WTC11 (cell line): ENCODE measurements at regions not wholly inside any gene's neighbourhood (a gene's known extent, or its start where the extent isn't known, plus 50 kb on each side); places are given as distances from the start of the nearest gene placed in this dataset.

Experiments
- ATAC-seq: fragments of 200-7000 bp; cut with Tn5 transposase; 2 replicates; pipeline ENCODE4 v1.10.0; 2021; ENCODE audit warnings: mild to moderate bottlenecking, moderate library complexity
- CTCF ChIA-PET: fragments of 300-600 bp; sonication (Branson Sonifier 250); formaldehyde crosslinking; loops from one replicate; lab custom pipeline; 2021; ENCODE audit warnings: antibody characterized with exemption; lab: Charles Lee
- POLR2A ChIA-PET: fragments of 350-600 bp; sonication (Branson Sonifier 250); formaldehyde crosslinking; loops from one replicate; lab custom pipeline; 2021; ENCODE audit warnings: antibody characterized with exemption; lab: Charles Lee
- DNase-seq: peaks from one replicate; pipeline ENCODE4 v3.0.0; 2021; ENCODE audit warnings: low spot score
- H3K27ac Mint-ChIP-seq: 2 replicates; pipeline ENCODE4 v1.8.0; 2021; ENCODE audit warnings: mixed read lengths
- H3K27me3 Mint-ChIP-seq: 2 replicates; pipeline ENCODE4 v1.8.0; 2021; ENCODE audit warnings: low read depth, mild to moderate bottlenecking, moderate library complexity, mixed read lengths
- H3K36me3 Mint-ChIP-seq: 2 replicates; pipeline ENCODE4 v1.8.0; 2021; ENCODE audit warnings: mixed read lengths
- H3K4me1 Mint-ChIP-seq: 2 replicates; pipeline ENCODE4 v1.8.0; 2022; ENCODE audit warnings: mixed read lengths
- H3K4me3 Mint-ChIP-seq: 2 replicates; pipeline ENCODE4 v1.8.0; 2021; ENCODE audit warnings: mild to moderate bottlenecking, moderate library complexity, mixed read lengths
- H3K9me3 Mint-ChIP-seq: 2 replicates; pipeline ENCODE4 v1.8.0; 2021; ENCODE audit warnings: mixed read lengths
- CREM ChIP-seq: sonication (generic); formaldehyde crosslinking; IDR thresholded peaks from 2 replicates; pipeline ENCODE4 v1.8.1; 2022; ENCODE audit warnings: mild to moderate bottlenecking, missing genetic modification reagents, moderate library complexity
- ELF4 ChIP-seq: sonication (generic); formaldehyde crosslinking; IDR thresholded peaks from 2 replicates; pipeline ENCODE4 v1.8.1; 2022; ENCODE audit warnings: low read depth, mild to moderate bottlenecking, moderate library complexity, missing genetic modification reagents
- GRHL2 ChIP-seq: fragments of 250-450 bp; sonication (Bioruptor Pico); IDR thresholded peaks from 2 replicates; pipeline ENCODE4 v1.8.0; 2022; ENCODE audit warnings: mild to moderate bottlenecking, moderate library complexity; ENCODE audit not compliant: insufficient replicate concordance, severe bottlenecking
- KAT7 ChIP-seq: sonication (generic); formaldehyde crosslinking; IDR thresholded peaks from 2 replicates; pipeline ENCODE4 v1.8.1; 2023; ENCODE audit warnings: missing genetic modification reagents, mild to moderate bottlenecking, borderline replicate concordance
- MXD4 ChIP-seq: fragments of 250-450 bp; sonication (Bioruptor Pico); IDR thresholded peaks from 2 replicates; pipeline ENCODE4 v1.8.0; 2021; ENCODE audit warnings: mild to moderate bottlenecking, moderate library complexity, borderline replicate concordance
- OVOL2 ChIP-seq: fragments of 250-450 bp; sonication (Bioruptor Pico); IDR thresholded peaks from 2 replicates; pipeline ENCODE4 v1.9.0; 2021; ENCODE audit warnings: mild to moderate bottlenecking, borderline replicate concordance
- RORB ChIP-seq: fragments of 250-450 bp; sonication (Bioruptor Pico); IDR thresholded peaks from 2 replicates; pipeline ENCODE4 v1.9.0; 2021; ENCODE audit warnings: mild to moderate bottlenecking
- TEAD1 ChIP-seq: sonication (generic); formaldehyde crosslinking; IDR thresholded peaks from 2 replicates; pipeline ENCODE4 v1.8.0; 2022; ENCODE audit warnings: mild to moderate bottlenecking, missing genetic modification reagents
- ZNF416 ChIP-seq: fragments of 250-450 bp; sonication (Bioruptor Pico); IDR thresholded peaks from 2 replicates; pipeline ENCODE4 v1.9.0; 2021; ENCODE audit warnings: mild to moderate bottlenecking, inconsistent platforms
- TF ChIP-seq, protein P1 (sequence below): sonication (generic); formaldehyde crosslinking; IDR thresholded peaks from 2 replicates; pipeline ENCODE4 v1.8.0; 2022; ENCODE audit warnings: mild to moderate bottlenecking, missing genetic modification reagents
- TF ChIP-seq, protein P2 (sequence below): fragments of 250-450 bp; sonication (Bioruptor Pico); IDR thresholded peaks from 2 replicates; pipeline ENCODE4 v1.8.0; 2021; ENCODE audit warnings: mild to moderate bottlenecking
- TF ChIP-seq, protein P3 (sequence below): sonication (generic); formaldehyde crosslinking; IDR thresholded peaks from 2 replicates; pipeline ENCODE4 v1.8.1; 2023; ENCODE audit warnings: mild to moderate bottlenecking, missing genetic modification reagents
- TF ChIP-seq, protein P4 (sequence below): fragments of 250-450 bp; sonication (Bioruptor Pico); IDR thresholded peaks from 2 replicates; pipeline ENCODE4 v1.9.0; 2021; ENCODE audit warnings: mild to moderate bottlenecking
- TF ChIP-seq, protein P5 (sequence below): fragments of 250-450 bp; sonication (Bioruptor Pico); IDR thresholded peaks from 2 replicates; pipeline ENCODE4 v1.9.0; 2021; ENCODE audit warnings: mild to moderate bottlenecking
- TF ChIP-seq, protein P6 (sequence below): sonication (generic); formaldehyde crosslinking; IDR thresholded peaks from 2 replicates; pipeline ENCODE4 v1.8.0; 2023; ENCODE audit warnings: missing genetic modification reagents, mild to moderate bottlenecking, borderline replicate concordance
- TF ChIP-seq, protein P7 (sequence below): sonication (generic); formaldehyde crosslinking; IDR thresholded peaks from 2 replicates; pipeline ENCODE4 v1.8.1; 2023; ENCODE audit warnings: mild to moderate bottlenecking, missing genetic modification reagents, borderline replicate concordance

DNA sequence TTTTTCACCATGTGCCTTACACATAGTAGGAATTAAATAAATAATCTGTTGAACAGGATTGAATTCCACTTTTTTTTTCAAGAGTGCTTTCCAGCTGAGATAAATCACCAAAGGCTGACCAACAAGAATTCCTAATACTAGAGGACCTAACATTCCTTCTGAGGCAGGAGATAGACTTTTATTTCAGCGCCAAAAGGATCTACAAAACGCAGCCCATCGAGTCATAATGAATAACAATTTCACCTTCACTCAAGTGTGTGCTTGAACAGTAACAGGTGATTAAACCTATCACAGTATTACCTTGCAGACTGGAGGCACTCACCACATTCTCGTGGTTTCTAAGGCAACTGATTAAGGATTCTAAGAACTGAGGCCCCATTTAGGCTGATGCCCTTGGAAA, 224.3 kb upstream of the ATP2B1 start (continued):
- TF ChIP-seq, protein P1, sequence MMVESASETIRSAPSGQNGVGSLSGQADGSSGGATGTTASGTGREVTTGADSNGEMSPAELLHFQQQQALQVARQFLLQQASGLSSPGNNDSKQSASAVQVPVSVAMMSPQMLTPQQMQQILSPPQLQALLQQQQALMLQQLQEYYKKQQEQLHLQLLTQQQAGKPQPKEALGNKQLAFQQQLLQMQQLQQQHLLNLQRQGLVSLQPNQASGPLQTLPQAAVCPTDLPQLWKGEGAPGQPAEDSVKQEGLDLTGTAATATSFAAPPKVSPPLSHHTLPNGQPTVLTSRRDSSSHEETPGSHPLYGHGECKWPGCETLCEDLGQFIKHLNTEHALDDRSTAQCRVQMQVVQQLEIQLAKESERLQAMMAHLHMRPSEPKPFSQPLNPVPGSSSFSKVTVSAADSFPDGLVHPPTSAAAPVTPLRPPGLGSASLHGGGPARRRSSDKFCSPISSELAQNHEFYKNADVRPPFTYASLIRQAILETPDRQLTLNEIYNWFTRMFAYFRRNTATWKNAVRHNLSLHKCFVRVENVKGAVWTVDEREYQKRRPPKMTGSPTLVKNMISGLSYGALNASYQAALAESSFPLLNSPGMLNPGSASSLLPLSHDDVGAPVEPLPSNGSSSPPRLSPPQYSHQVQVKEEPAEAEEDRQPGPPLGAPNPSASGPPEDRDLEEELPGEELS: no peak
- TF ChIP-seq KAT7 (CRISPR knock-in tag) (no peak), RORB (CRISPR knock-in tag) (no peak), GRHL2 (CRISPR knock-in tag) (no peak), MXD4 (CRISPR knock-in tag) (no peak)
- TF ChIP-seq, protein P2, sequence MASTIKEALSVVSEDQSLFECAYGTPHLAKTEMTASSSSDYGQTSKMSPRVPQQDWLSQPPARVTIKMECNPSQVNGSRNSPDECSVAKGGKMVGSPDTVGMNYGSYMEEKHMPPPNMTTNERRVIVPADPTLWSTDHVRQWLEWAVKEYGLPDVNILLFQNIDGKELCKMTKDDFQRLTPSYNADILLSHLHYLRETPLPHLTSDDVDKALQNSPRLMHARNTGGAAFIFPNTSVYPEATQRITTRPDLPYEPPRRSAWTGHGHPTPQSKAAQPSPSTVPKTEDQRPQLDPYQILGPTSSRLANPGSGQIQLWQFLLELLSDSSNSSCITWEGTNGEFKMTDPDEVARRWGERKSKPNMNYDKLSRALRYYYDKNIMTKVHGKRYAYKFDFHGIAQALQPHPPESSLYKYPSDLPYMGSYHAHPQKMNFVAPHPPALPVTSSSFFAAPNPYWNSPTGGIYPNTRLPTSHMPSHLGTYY: no peak

DNA sequence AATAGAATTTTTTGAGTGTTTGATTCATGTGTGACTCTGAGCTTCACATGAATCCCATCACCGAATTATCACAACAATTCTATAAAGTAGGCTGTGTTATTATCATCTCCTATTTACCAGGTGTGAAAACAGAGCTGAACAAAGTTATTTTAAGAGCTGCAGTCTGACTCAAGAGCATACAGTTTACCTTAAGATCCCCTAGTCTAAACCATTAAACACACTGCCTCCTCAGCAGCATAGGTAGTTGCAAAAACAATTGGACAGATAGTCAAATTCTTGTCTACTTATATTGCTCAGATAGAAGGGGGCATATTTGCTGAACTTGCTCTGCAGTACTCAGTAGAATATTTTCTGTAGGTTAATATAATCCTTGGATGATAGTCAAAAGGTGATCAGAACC, 219.8 kb upstream of the ATP2B1 start:
- peaks cover 9% of the 10 kb centered on the region for H3K4me1 Mint-ChIP-seq
- TF ChIP-seq, protein P3, sequence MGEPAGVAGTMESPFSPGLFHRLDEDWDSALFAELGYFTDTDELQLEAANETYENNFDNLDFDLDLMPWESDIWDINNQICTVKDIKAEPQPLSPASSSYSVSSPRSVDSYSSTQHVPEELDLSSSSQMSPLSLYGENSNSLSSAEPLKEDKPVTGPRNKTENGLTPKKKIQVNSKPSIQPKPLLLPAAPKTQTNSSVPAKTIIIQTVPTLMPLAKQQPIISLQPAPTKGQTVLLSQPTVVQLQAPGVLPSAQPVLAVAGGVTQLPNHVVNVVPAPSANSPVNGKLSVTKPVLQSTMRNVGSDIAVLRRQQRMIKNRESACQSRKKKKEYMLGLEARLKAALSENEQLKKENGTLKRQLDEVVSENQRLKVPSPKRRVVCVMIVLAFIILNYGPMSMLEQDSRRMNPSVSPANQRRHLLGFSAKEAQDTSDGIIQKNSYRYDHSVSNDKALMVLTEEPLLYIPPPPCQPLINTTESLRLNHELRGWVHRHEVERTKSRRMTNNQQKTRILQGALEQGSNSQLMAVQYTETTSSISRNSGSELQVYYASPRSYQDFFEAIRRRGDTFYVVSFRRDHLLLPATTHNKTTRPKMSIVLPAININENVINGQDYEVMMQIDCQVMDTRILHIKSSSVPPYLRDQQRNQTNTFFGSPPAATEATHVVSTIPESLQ: no peak
- TF ChIP-seq, protein P4, sequence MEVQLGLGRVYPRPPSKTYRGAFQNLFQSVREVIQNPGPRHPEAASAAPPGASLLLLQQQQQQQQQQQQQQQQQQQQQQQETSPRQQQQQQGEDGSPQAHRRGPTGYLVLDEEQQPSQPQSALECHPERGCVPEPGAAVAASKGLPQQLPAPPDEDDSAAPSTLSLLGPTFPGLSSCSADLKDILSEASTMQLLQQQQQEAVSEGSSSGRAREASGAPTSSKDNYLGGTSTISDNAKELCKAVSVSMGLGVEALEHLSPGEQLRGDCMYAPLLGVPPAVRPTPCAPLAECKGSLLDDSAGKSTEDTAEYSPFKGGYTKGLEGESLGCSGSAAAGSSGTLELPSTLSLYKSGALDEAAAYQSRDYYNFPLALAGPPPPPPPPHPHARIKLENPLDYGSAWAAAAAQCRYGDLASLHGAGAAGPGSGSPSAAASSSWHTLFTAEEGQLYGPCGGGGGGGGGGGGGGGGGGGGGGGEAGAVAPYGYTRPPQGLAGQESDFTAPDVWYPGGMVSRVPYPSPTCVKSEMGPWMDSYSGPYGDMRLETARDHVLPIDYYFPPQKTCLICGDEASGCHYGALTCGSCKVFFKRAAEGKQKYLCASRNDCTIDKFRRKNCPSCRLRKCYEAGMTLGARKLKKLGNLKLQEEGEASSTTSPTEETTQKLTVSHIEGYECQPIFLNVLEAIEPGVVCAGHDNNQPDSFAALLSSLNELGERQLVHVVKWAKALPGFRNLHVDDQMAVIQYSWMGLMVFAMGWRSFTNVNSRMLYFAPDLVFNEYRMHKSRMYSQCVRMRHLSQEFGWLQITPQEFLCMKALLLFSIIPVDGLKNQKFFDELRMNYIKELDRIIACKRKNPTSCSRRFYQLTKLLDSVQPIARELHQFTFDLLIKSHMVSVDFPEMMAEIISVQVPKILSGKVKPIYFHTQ (CRISPR knock-in tag): no peak
- TF ChIP-seq OVOL2 (CRISPR knock-in tag) (no peak), CREM (CRISPR knock-in tag) (no peak)
- TF ChIP-seq, all 79 proteins: peak for 0
- no peaks in the 10 kb centered on the region for H3K9me3 Mint-ChIP-seq
- no peak overlapping the region for H3K4me3 Mint-ChIP-seq
- H3K27me3 Mint-ChIP-seq: no peaks in the 10 kb centered on the region
- ChIA-PET POLR2A (no interaction called here), CTCF (no interaction called here)
- H3K27ac Mint-ChIP-seq: no peak overlapping the region
- DNase-seq (no peak), ATAC-seq (no peak)
- H3K36me3 Mint-ChIP-seq: no peaks in the 10 kb centered on the region

DNA sequence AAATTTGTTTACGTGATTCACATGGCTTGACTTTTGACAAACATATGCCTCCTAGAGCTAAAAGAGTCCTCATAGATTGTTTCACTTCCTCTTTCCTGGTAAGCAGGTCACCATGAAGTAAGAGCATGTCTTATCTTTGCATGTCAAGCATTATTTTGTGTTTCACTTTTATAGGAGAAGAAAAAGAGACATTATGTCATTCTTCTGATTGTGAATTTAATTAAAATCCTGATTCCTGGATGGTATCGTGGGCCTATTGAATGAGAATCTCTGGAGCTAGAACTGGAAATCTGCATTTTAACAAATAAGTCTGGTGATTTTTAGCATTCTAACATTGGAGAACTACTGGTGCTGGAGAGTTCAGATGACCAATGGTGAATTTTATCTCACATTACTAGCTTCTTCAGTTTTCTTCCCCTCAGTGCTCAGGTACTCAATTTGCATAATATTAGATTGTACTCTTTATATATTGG, 218.6 kb upstream of the ATP2B1 start:
- ChIA-PET CTCF (no interaction called here), POLR2A (no interaction called here)
- ATAC-seq (no peak), DNase-seq (no peak)
- Mint-ChIP-seq H3K4me3 (no peak overlapping the region), H3K4me1 (peaks cover 5% of the 10 kb centered on the region; the same call in 1 of the 2 replicates), H3K36me3 (no peaks in the 10 kb centered on the region), H3K9me3 (no peaks in the 10 kb centered on the region), H3K27me3 (no peaks in the 10 kb centered on the region), H3K27ac (no peak overlapping the region)
- TF ChIP-seq, protein P5, sequence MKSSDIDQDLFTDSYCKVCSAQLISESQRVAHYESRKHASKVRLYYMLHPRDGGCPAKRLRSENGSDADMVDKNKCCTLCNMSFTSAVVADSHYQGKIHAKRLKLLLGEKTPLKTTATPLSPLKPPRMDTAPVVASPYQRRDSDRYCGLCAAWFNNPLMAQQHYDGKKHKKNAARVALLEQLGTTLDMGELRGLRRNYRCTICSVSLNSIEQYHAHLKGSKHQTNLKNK: no peak
- TF ChIP-seq TEAD1 (CRISPR knock-in tag): no peak
- TF ChIP-seq, protein P6, sequence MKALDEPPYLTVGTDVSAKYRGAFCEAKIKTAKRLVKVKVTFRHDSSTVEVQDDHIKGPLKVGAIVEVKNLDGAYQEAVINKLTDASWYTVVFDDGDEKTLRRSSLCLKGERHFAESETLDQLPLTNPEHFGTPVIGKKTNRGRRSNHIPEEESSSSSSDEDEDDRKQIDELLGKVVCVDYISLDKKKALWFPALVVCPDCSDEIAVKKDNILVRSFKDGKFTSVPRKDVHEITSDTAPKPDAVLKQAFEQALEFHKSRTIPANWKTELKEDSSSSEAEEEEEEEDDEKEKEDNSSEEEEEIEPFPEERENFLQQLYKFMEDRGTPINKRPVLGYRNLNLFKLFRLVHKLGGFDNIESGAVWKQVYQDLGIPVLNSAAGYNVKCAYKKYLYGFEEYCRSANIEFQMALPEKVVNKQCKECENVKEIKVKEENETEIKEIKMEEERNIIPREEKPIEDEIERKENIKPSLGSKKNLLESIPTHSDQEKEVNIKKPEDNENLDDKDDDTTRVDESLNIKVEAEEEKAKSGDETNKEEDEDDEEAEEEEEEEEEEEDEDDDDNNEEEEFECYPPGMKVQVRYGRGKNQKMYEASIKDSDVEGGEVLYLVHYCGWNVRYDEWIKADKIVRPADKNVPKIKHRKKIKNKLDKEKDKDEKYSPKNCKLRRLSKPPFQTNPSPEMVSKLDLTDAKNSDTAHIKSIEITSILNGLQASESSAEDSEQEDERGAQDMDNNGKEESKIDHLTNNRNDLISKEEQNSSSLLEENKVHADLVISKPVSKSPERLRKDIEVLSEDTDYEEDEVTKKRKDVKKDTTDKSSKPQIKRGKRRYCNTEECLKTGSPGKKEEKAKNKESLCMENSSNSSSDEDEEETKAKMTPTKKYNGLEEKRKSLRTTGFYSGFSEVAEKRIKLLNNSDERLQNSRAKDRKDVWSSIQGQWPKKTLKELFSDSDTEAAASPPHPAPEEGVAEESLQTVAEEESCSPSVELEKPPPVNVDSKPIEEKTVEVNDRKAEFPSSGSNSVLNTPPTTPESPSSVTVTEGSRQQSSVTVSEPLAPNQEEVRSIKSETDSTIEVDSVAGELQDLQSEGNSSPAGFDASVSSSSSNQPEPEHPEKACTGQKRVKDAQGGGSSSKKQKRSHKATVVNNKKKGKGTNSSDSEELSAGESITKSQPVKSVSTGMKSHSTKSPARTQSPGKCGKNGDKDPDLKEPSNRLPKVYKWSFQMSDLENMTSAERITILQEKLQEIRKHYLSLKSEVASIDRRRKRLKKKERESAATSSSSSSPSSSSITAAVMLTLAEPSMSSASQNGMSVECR (CRISPR knock-in tag): no peak
- no peak for TF ChIP-seq ZNF416
- no peak for TF ChIP-seq ELF4
- TF ChIP-seq, protein P7, sequence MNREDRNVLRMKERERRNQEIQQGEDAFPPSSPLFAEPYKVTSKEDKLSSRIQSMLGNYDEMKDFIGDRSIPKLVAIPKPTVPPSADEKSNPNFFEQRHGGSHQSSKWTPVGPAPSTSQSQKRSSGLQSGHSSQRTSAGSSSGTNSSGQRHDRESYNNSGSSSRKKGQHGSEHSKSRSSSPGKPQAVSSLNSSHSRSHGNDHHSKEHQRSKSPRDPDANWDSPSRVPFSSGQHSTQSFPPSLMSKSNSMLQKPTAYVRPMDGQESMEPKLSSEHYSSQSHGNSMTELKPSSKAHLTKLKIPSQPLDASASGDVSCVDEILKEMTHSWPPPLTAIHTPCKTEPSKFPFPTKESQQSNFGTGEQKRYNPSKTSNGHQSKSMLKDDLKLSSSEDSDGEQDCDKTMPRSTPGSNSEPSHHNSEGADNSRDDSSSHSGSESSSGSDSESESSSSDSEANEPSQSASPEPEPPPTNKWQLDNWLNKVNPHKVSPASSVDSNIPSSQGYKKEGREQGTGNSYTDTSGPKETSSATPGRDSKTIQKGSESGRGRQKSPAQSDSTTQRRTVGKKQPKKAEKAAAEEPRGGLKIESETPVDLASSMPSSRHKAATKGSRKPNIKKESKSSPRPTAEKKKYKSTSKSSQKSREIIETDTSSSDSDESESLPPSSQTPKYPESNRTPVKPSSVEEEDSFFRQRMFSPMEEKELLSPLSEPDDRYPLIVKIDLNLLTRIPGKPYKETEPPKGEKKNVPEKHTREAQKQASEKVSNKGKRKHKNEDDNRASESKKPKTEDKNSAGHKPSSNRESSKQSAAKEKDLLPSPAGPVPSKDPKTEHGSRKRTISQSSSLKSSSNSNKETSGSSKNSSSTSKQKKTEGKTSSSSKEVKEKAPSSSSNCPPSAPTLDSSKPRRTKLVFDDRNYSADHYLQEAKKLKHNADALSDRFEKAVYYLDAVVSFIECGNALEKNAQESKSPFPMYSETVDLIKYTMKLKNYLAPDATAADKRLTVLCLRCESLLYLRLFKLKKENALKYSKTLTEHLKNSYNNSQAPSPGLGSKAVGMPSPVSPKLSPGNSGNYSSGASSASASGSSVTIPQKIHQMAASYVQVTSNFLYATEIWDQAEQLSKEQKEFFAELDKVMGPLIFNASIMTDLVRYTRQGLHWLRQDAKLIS (CRISPR knock-in tag): no peak
